ENCODE measurements at regions not wholly inside any gene's neighbourhood (a gene's known extent, or its start where the extent isn't known, plus 50 kb on each side); places are given as distances from the start of the nearest gene placed in this dataset.

- no TSS peak for BruUV-seq (replicated peaks)
- no peak for ATAC-seq
- 50% methylated on average over 2 of the region's 2 CpGs for WGBS (ENCODE audit: insufficient coverage, insufficient replicate concordance, low lambda C conversion rate, missing lambda C conversion rate)
- Histone ChIP-seq H4K20me1 (ENCODE audit: control insufficient read depth, insufficient read depth) (no peaks in the 10 kb centered on the region), H3K27ac (ENCODE audit: control insufficient read depth, insufficient read depth) (no peak overlapping the region), H3K36me3 (ENCODE audit: control insufficient read depth in 2 of 2, insufficient read depth in 2 of 2, low read length in 1 of 2) (no peaks in the 10 kb centered on the region), H3K79me2 (ENCODE audit: control insufficient read depth, insufficient read depth, low read length) (no peaks in the 10 kb centered on the region), H3K4me1 (ENCODE audit: control insufficient read depth, insufficient read depth, low read length) (no peaks in the 10 kb centered on the region), H2AFZ (ENCODE audit: control insufficient read depth, low read depth, low read length) (no peak overlapping the region), H3K9ac (ENCODE audit: control insufficient read depth, insufficient read depth, low read length) (no peak overlapping the region), H3K27me3 (replicated peaks in 1 of 2; ENCODE audit: control insufficient read depth in 2 of 2, insufficient read depth in 2 of 2, low read length in 1 of 2) (no peaks in the 10 kb centered on the region), H3K4me2 (ENCODE audit: control insufficient read depth, insufficient read depth) (no peak overlapping the region), H3K9me3 (replicated peaks; ENCODE audit: control insufficient read depth, insufficient read depth, low read length) (no peaks in the 10 kb centered on the region), H3K4me3 (no peak overlapping the region)
- no peak for DNase-seq (ENCODE audit: low read depth, low spot score)
- no peak for FAIRE-seq
- intact Hi-C loops (cut with micrococcal nuclease; ENCODE audit: unreplicated experiment), result no loop called here
- CTCF ChIA-PET, result interaction anchor here (0.6 to 1.9 kb wide), 5 partner anchors 9 to 209 kb away, joined by 3 to 4 read pairs (median 3); no protein-coding TSS in a partner anchor
- TF ChIP-seq ZBTB40 (IDR thresholded peaks at IDR 0.05; ENCODE audit: borderline replicate concordance) (peak; percentile 63), CHD4 (IDR thresholded peaks at IDR 0.05) (no peak)
- RAD21 ChIA-PET (ENCODE audit: unreplicated experiment), result interaction anchor here (1.0 to 1.5 kb wide), 3 partner anchors 11 to 86 kb away, joined by 3 to 5 read pairs (median 3); no protein-coding TSS in a partner anchor
- POLR2A ChIA-PET, result no interaction called here
- SMC1A ChIA-PET (ENCODE audit: uncharacterized antibody, unreplicated experiment), result interaction anchor here (0.5 to 4.7 kb wide), 16 partner anchors 8 to 360 kb away, joined by 3 to 24 read pairs (median 3); no protein-coding TSS in a partner anchor
- in situ Hi-C loops (cut with MboI), result no loop called here
These were observed 72.2 kb downstream of the DACT1 start for GRCh38 chr14:58709949-58710348.

GRCh38 chr14:58711382-58711781, 73.6 kb downstream of the DACT1 start:
- H3K27ac ChIP-seq (ENCODE audit: control insufficient read depth, insufficient read depth), result no peak overlapping the region
- POLR2A ChIA-PET, result no interaction called here
- RAD21 ChIA-PET (ENCODE audit: unreplicated experiment), result interaction anchor here (1.2 kb wide), 1 partner anchor 76 kb away, joined by 3 read pairs; no protein-coding TSS in a partner anchor
- SMC1A ChIA-PET (ENCODE audit: uncharacterized antibody, unreplicated experiment), result no interaction called here
- no peaks in the 10 kb centered on the region for H3K4me1 ChIP-seq (ENCODE audit: control insufficient read depth, insufficient read depth, low read length)
- no peak overlapping the region for H3K4me3 ChIP-seq
- FAIRE-seq (no peak), ATAC-seq (no peak), DNase-seq (ENCODE audit: low read depth, low spot score) (no peak)
- TF ChIP-seq IKZF1 (conservative IDR thresholded peaks at IDR 0.05) (no peak), MLLT1 (IDR thresholded peaks at IDR 0.05) (no peak), NR2C1 (IDR thresholded peaks at IDR 0.05) (no peak), MTA2 (IDR thresholded peaks at IDR 0.05; ENCODE audit: low read depth) (no peak), MYB (IDR thresholded peaks at IDR 0.05; ENCODE audit: borderline replicate concordance, low read depth, low read length) (no peak)
- H3K79me2 ChIP-seq (ENCODE audit: control insufficient read depth, insufficient read depth, low read length), result no peaks in the 10 kb centered on the region
- no peaks in the 10 kb centered on the region for H3K27me3 ChIP-seq (replicated peaks in 1 of 2; ENCODE audit: control insufficient read depth in 2 of 2, insufficient read depth in 2 of 2, low read length in 1 of 2)
- WGBS (ENCODE audit: insufficient coverage, insufficient replicate concordance, low lambda C conversion rate, missing lambda C conversion rate), result 90% methylated on average over 3 of the region's 3 CpGs
- H4K20me1 ChIP-seq (ENCODE audit: control insufficient read depth, insufficient read depth), result no peaks in the 10 kb centered on the region
- in situ Hi-C loops (cut with MboI) (no loop called here), intact Hi-C loops (cut with micrococcal nuclease; ENCODE audit: unreplicated experiment) (no loop called here)
- CTCF ChIA-PET, result no interaction called here
- H3K9me3 ChIP-seq (replicated peaks; ENCODE audit: control insufficient read depth, insufficient read depth, low read length), result no peaks in the 10 kb centered on the region
- no peak overlapping the region for H3K9ac ChIP-seq (ENCODE audit: control insufficient read depth, insufficient read depth, low read length)
- BruUV-seq (replicated peaks), result no TSS peak
- no peak overlapping the region for H3K4me2 ChIP-seq (ENCODE audit: control insufficient read depth, insufficient read depth)
- H2AFZ ChIP-seq (ENCODE audit: control insufficient read depth, low read depth, low read length), result no peak overlapping the region
- no peaks in the 10 kb centered on the region for H3K36me3 ChIP-seq (ENCODE audit: control insufficient read depth in 2 of 2, insufficient read depth in 2 of 2, low read length in 1 of 2)

All from GM12878 (cell line).